RWPE2 (cell line): ENCODE measurements at regions not wholly inside any gene's neighbourhood (a gene's known extent, or its start where the extent isn't known, plus 50 kb on each side); places are given as distances from the start of the nearest gene placed in this dataset.

ENCODE experiments used
- ATAC-seq: fragments of 200-7000 bp; cut with Tn5 transposase; 3 replicates; pipeline ENCODE4 v1.9.1; 2021; ENCODE audit warnings: low read depth
- DNase-seq: peaks from one replicate; pipeline ENCODE4 v3.0.0-alpha.2; 2020; ENCODE audit warnings: low spot score
- H3K27ac ChIP-seq: fragments of 450-650 bp; 2 replicates; pipeline ENCODE4 v1.5.1; 2017; ENCODE audit warnings: mild to moderate bottlenecking; ENCODE audit not compliant: poor library complexity, severe bottlenecking
- H3K27me3 ChIP-seq: fragments of 250-450 bp; sonication (Bioruptor Pico); 2 replicates; pipeline ENCODE4 v1.5.1; 2021; ENCODE audit warnings: mild to moderate bottlenecking, moderate library complexity; ENCODE audit not compliant: insufficient read depth, poor library complexity, severe bottlenecking
- H3K36me3 ChIP-seq: fragments of 250-450 bp; sonication (Bioruptor Pico); 2 replicates; pipeline ENCODE4 v1.5.1; 2020; ENCODE audit warnings: low read depth, mild to moderate bottlenecking, moderate library complexity
- H3K4me1 ChIP-seq: fragments of 250-450 bp; sonication (Bioruptor Pico); 2 replicates; pipeline ENCODE4 v1.5.1; 2021; ENCODE audit warnings: mild to moderate bottlenecking, moderate library complexity; ENCODE audit not compliant: insufficient read depth, poor library complexity, severe bottlenecking
- H3K4me3 ChIP-seq: fragments of 250-450 bp; sonication (Bioruptor Pico); 2 replicates; pipeline ENCODE4 v1.5.1; 2021; ENCODE audit warnings: mild to moderate bottlenecking, moderate library complexity; ENCODE audit not compliant: severe bottlenecking
- H3K9me3 ChIP-seq: fragments of 250-450 bp; sonication (Bioruptor Pico); 2 replicates; pipeline ENCODE4 v1.5.1; 2021; ENCODE audit warnings: mild to moderate bottlenecking, moderate library complexity; ENCODE audit not compliant: severe bottlenecking
- CTCF ChIP-seq: fragments of 450-650 bp; IDR thresholded peaks from one replicate; pipeline ENCODE4 v1.5.1; 2017; ENCODE audit warnings: mild to moderate bottlenecking, moderate library complexity; ENCODE audit not compliant: poor library complexity, severe bottlenecking

GRCh38 chr12:115464661-115465060, 780.7 kb upstream of the TBX3 start:
- H3K27ac ChIP-seq: no peak overlapping the region
- ATAC-seq (no peak), DNase-seq (no peak)
- H3K4me1 ChIP-seq: no peaks in the 10 kb centered on the region
- no peak for TF ChIP-seq CTCF
- no peaks in the 10 kb centered on the region for H3K27me3 ChIP-seq
- H3K4me3 ChIP-seq: no peak overlapping the region
- H3K9me3 ChIP-seq: peaks cover 6% of the 10 kb centered on the region
- H3K36me3 ChIP-seq: no peaks in the 10 kb centered on the region

- no peak overlapping the region for H3K4me3 ChIP-seq
- ATAC-seq (no peak), DNase-seq (no peak)
- no peak for TF ChIP-seq CTCF
- peaks cover 6% of the 10 kb centered on the region for H3K9me3 ChIP-seq
- H3K4me1 ChIP-seq: no peaks in the 10 kb centered on the region
- no peaks in the 10 kb centered on the region for H3K36me3 ChIP-seq
- no peaks in the 10 kb centered on the region for H3K27me3 ChIP-seq
- H3K27ac ChIP-seq: no peak overlapping the region
Measured at GRCh38 chr12:115464111-115464581, 780.2 kb upstream of the TBX3 start.

- no peaks in the 10 kb centered on the region for H3K4me1 ChIP-seq
- ATAC-seq: no peak
- no peak for TF ChIP-seq CTCF
- H3K27me3 ChIP-seq: no peaks in the 10 kb centered on the region
- H3K9me3 ChIP-seq: peaks cover 6% of the 10 kb centered on the region
- no peak overlapping the region for H3K27ac ChIP-seq
- DNase-seq: no peak
- no peak overlapping the region for H3K4me3 ChIP-seq
- H3K36me3 ChIP-seq: no peaks in the 10 kb centered on the region
Measured at GRCh38 chr12:115461401-115461800, 777.4 kb upstream of the TBX3 start.

- Histone ChIP-seq H3K36me3 (no peaks in the 10 kb centered on the region), H3K4me1 (no peaks in the 10 kb centered on the region), H3K27me3 (no peaks in the 10 kb centered on the region), H3K4me3 (no peak overlapping the region), H3K9me3 (peaks cover 6% of the 10 kb centered on the region), H3K27ac (no peak overlapping the region)
- no peak for TF ChIP-seq CTCF
- DNase-seq (no peak), ATAC-seq (no peak)
Measured at GRCh38 chr12:115457798-115458197, 773.8 kb upstream of the TBX3 start.

- DNase-seq (no peak), ATAC-seq (peak; percentile 42; the same call in 2 of the 3 replicates)
- H3K4me3 ChIP-seq: no peak overlapping the region
- H3K9me3 ChIP-seq: peaks cover 6% of the 10 kb centered on the region
- H3K4me1 ChIP-seq: no peaks in the 10 kb centered on the region
- H3K27ac ChIP-seq: no peak overlapping the region
- no peaks in the 10 kb centered on the region for H3K36me3 ChIP-seq
- TF ChIP-seq CTCF: no peak
- H3K27me3 ChIP-seq: no peaks in the 10 kb centered on the region
Measured at GRCh38 chr12:115456946-115457689, 773.1 kb upstream of the TBX3 start.
